ENCODE measurements at regions not wholly inside any gene's neighbourhood (a gene's known extent, or its start where the extent isn't known, plus 50 kb on each side); places are given as distances from the start of the nearest gene placed in this dataset.

- DNase-seq (ENCODE audit: low read depth in 4 of 4, low spot score in 1 of 4) = no peak
These were observed 196.1 kb downstream of the TRIM29 start for GRCh38 chr11:119941636-119942411.

DNA sequence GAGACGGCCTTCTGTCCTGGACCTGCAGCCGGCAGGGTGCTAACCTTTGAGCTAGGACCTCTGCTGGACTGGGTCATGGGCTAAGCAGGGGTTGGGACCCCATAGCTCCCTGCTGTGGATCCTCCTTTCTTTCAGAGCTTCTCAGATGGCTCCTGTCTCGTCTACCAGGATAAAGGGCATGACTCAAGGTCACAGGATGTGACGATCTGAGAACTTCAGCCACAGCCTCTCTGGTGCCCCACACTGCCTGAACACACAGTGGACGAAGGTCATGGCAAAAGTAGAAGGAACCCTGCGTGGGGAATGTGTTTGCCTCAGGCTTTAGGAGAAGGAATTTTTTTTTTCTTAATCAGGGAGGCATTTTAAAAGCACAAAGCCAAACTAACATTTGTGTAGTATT, 196.7 kb downstream of the TRIM29 start:
- DNase-seq (ENCODE audit: low read depth in 4 of 4, low spot score in 1 of 4) = no peak

GRCh38 chr11:119940401-119940976, 197.4 kb downstream of the TRIM29 start:
- no peak for DNase-seq (ENCODE audit: low read depth in 4 of 4, low spot score in 1 of 4)

- DNase-seq (ENCODE audit: low read depth in 4 of 4, low spot score in 1 of 4) = no peak
These were observed 200.5 kb downstream of the TRIM29 start for GRCh38 chr11:119937412-119937811.

DNA sequence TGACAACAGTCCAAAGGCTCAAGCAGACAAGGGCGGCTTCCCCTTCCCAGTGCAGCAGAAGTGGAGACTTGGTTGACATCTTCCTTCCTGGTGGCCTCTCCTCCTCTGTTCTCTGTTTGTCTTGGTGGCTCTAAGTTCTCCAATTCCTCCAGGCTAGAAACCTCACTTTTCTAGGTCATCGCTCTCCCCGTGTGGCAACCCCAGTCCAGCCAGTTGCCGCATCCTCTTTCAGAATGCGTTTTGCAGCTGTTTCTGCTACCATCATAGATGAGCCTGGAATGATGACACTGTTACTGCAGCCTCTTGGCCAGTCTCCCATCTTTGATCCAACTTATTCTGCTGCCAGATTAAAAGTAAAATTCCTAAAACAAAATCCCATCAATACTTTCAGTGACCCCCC, 201.5 kb downstream of the TRIM29 start:
- no peak for DNase-seq (ENCODE audit: low read depth in 4 of 4, low spot score in 1 of 4)

DNA sequence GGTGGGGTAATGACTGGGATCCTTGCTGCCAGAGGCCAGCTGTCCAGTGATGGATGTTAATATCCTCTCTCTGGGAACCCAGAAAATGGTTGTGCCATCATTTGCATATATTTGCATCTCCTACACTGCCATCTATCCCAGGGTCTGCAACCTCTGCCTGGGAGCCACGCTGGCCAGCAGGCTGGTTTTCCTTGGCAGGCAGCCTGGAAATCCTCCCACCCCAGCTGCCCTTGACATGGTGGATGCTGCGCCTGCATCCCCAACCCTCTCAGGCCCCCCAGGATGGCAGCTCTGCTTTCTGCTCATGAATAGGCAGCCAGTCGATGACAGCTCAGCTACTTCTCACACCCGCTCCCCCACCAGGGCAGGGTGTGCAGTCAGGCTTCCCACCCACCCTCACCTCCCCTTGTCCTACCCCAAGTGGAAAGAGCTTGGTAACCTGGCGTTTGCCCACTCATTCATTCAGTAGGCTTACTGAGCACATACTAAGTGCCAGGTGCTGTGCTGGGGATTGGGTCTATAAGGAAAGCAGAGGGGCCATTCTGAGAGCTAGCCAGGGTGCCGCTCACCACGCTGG, 202.5 kb downstream of the TRIM29 start:
- no peak for DNase-seq (ENCODE audit: low read depth in 4 of 4, low spot score in 1 of 4)

DNA sequence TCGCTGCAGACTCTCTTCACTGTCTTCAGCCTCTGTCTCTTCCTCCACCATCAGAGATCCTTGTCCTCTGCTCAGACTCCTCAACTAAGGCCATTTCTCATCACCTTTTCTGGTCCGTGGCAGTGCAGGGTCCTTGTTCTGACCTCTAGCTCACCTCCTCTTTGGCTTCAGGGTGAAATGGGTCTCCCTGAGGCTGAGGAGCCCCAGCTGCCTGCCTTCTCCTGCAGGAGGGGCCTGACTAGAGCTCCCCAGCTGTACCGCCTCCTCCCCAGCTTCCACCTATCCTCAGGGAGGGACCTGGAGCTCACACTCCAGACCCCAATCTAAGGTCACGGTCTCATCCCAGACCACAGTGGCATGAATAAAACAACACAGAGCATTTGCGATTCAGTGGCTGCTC, 203.0 kb downstream of the TRIM29 start:
- no peak for DNase-seq (ENCODE audit: low read depth in 4 of 4, low spot score in 1 of 4)

GRCh38 chr11:119934267-119934666, 203.6 kb downstream of the TRIM29 start:
- no peak for DNase-seq (ENCODE audit: low read depth in 4 of 4, low spot score in 1 of 4)

DNA sequence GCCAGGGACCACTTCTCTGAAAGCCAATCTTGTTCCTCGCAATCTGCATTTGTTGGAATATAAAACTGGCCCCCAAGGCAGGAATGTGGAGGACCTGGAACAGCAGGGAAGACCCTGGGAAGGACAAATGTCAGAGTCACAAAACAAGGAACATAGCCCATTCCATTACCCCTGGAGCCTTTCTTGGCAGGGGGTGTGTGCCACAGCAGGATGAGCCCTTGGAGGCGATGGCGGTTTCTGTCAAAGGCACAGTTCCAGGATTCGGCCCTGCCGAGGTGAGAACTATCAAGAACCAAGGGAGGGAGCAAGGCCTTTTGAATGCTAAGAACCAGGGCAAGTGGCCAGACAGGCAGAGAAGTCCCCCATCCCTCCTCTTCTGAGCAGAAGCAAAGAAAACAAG, 204.3 kb downstream of the TRIM29 start:
- no peak for DNase-seq (ENCODE audit: low read depth in 4 of 4, low spot score in 1 of 4)

DNA sequence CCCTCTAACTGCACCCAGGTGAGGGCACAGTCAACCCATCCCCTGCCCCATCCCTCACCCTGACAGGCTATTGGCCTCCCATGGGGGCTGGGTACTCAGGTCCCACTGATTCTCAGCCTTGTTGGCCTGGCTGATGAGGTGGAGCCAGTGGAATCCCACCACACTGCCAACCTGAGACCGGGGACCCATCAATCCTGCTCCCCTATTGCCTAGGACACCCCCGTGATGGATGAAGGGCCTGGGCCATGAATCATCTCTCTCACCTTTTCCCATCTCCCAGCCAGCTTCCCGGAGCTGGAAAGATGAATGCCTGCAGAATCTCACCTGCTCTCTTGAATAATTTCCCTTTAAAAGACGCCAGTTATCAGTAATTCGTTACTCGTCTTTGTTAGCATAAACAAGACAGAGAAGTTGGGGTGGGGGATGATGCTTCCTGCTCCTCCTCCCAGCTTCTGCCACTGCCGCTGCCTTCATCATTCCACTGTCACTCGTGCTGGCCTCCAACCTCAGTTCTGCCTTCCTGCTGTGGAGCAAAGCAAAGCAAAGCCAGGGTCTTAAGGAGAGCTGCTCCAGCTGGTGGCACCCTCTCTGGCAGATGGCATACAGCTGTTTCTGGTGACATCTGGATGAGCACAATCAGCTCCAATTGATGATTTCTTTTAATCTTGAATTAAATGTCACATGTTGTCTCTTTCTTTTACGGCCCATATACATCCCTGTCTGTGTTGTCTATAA, 204.0 kb upstream of the NECTIN1 start:
- DNase-seq (ENCODE audit: low read depth in 4 of 4, low spot score in 1 of 4) = no peak

- DNase-seq (ENCODE audit: low read depth in 4 of 4, low spot score in 1 of 4) = no peak
These were observed 199.0 kb upstream of the NECTIN1 start for GRCh38 chr11:119928047-119928446.

DNA sequence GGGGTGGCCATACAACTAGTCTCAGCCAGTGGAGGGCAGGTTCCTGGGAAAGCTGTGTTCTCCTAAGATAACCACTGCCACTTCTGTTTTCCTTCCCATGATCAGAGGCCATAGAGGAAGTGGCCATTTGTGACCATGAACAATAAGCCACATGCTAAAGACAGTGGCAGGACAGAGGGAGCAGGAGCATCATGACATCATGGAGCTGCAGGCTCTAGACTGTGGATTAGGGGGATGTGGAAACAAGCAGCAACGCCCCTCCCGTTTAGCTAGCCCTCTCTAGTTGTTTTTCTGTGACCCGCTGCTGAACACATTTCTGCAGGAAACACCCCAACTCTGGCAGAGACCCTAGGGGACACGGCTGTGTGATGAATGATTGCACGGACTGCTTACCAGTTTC, 195.0 kb upstream of the NECTIN1 start:
- no peak for DNase-seq (ENCODE audit: low read depth in 4 of 4, low spot score in 1 of 4)

DNA sequence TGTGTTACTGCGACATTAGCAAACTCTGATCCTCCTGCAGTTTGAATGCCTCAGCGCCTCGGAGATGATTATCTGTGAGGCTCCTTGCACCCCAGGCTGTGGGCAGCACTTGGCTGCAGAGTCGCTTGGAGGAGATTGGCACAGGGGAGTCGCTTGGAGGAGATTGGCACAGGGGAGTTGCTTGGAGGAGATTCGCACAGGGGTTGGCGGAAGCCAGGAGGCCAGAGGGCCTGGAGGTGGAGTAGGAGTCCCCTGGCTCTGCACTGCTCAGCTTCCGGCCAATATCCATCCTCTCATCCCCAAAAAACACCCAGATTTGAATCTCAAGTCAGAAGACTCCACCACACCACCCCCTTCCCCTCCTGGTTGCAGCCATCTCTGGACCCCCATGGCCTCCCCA, 192.6 kb upstream of the NECTIN1 start:
- no peak for DNase-seq (ENCODE audit: low read depth in 4 of 4, low spot score in 1 of 4)

DNA sequence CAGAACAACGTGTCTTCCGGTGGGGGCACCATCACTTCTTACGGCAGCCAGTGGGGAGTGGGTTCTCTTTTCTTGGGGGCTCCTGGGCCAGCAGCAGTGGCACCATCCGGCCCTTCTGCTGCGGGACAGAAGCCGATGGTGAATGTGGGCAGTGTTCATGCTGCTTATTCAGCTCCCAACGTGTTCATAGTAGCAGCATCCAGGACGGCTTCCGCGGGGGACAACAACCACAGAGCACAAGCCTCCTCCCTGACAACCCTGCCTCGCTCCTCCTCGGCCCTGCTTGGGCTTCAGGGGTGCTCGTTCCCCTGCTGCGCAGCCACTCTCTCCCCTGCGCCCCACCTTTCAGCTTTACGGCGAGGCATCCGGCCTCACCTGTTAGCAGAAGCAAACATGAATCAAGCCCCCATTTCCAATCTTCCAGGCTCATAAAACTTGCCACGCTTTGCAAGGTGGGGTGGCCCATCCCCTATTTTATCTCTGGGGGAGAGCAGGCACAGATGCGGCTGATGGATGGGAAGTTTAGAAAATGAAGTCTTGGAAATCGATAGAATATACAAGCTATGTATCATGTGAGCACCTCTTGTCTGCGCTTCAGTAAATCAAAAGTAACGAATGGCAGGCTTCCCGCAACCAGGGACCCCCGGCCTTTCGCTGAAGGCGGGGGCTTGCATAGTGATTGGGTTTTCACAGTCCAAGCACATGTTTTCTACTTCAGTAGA, 191.8 kb upstream of the NECTIN1 start:
- DNase-seq (ENCODE audit: low read depth in 4 of 4, low spot score in 1 of 4) = no peak

- no peak for DNase-seq (ENCODE audit: low read depth in 4 of 4, low spot score in 1 of 4)
These were observed 190.7 kb upstream of the NECTIN1 start for GRCh38 chr11:119919656-119920055.

DNA sequence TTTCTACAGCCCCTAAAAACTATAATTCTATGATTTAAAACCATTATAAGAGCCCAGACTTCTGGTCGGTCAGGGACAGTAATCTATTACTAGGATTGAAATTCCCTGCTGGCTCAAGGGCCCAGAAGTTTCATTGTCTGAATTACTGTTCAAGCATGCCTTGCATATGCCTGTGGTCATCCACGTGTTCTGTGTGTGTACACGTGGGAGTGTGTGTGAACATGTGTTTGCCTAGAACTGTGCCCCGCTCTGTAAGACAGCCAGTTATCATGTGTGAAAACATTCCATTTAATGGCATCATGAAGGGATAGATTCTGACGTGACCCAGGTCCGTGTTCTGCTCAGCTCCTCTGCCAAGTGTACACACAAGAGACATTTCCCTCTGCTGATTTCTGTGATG, 189.3 kb upstream of the NECTIN1 start:
- no peak for DNase-seq (ENCODE audit: low read depth in 4 of 4, low spot score in 1 of 4)

- DNase-seq (ENCODE audit: low read depth in 4 of 4, low spot score in 1 of 4) = no peak
These were observed 187.6 kb upstream of the NECTIN1 start for GRCh38 chr11:119916568-119916967.

- no peak for DNase-seq (ENCODE audit: low read depth in 4 of 4, low spot score in 1 of 4)
These were observed 183.2 kb upstream of the NECTIN1 start for GRCh38 chr11:119912229-119912628.

DNA sequence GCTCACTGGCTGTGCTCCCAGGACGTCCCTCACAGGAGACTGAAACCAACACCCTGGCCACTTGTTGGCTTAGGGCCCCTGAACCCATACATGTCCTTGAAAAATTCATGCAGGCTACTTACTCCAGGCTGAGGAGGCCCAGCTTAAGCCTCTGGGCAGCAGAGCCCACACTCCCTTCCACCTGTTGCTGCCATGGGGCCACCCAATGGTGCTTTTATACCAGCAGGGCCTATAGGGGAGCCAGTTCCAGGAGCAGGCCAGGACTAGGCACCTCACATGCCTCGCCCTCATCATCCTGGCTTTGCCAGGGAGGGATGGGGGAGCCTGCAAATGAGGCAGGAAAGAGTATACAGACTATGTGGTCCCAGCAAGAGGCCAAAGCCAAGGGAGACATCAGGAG, 181.7 kb upstream of the NECTIN1 start:
- DNase-seq (ENCODE audit: low read depth in 4 of 4, low spot score in 1 of 4) = no peak

- no peak for DNase-seq (ENCODE audit: low read depth in 4 of 4, low spot score in 1 of 4)
These were observed 181.1 kb upstream of the NECTIN1 start for GRCh38 chr11:119910051-119910450.

GRCh38 chr11:119909495-119909894, 180.5 kb upstream of the NECTIN1 start:
- no peak for DNase-seq (ENCODE audit: low read depth in 4 of 4, low spot score in 1 of 4)
